Hematopoietic multipotent progenitor cell treated with erythropoietin and hydrocortisone succinate and interleukin-3 and kit ligand, for 17 days (in vitro differentiated cells): ENCODE measurements at regions not wholly inside any gene's neighbourhood (a gene's known extent, or its start where the extent isn't known, plus 50 kb on each side); places are given as distances from the start of the nearest gene placed in this dataset.

ENCODE experiments used
- DNase-seq: peaks from one replicate; pipeline ENCODE4 v3.0.0-alpha.2; 2015; ENCODE audit warnings: low spot score

DNA sequence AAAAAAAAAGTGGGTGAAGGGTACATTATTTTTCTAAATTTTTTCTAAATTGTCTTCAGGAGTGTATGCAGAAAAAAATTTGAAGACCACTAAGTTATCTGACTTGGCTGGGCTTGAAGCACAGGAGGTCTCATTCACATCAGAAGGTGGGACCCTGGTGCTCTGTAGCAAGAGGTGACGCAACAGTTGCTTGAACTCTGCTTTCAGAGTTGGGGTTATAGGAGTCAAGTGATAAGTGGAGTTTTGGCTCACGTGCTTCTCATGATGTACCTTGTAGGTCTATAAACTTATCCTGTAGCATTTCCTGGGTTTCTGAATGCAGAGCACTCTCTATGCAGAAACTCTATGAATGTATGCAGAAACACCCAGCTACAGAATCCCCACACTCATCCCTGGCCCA, 58.5 kb upstream of the FOXC1 start:
- DNase-seq = no peak

GRCh38 chr6:1552296-1552761, 57.4 kb upstream of the FOXC1 start:
- DNase-seq = no peak

- no peak for DNase-seq
Measured at GRCh38 chr6:1553562-1554083, 56.1 kb upstream of the FOXC1 start.

DNA sequence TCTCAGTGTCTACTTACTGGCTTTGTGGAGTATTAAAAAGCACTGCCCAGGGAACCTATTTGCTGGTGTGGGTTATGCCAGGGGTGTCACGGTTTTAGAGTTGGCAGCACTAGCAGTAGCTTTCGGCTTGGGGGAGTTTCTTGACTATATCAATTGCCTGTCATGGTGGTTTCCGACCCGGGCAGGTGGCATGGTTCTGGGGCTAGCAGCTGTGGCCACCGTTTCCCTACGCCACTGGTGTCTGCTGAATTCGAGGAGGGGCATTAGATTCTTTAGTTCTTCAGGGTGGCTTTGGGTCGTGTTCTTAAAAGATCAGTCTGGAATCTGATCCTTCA, 55.6 kb upstream of the FOXC1 start:
- no peak for DNase-seq

GRCh38 chr6:1554476-1555310, 55.0 kb upstream of the FOXC1 start:
- no peak for DNase-seq

- no peak for DNase-seq
Measured at GRCh38 chr6:1558388-1558787, 51.3 kb upstream of the FOXC1 start.
